GF-D8 (cell line): ENCODE measurements at regions not wholly inside any gene's neighbourhood (a gene's known extent, or its start where the extent isn't known, plus 50 kb on each side); places are given as distances from the start of the nearest gene placed in this dataset.
"Not testable (repeated sequence)": the region's sequence is repeated elsewhere in the genome, so short reads cannot be mapped to it uniquely, and the experiment has no call there.

Experiments used
- DNase-seq: peaks from one replicate; lab custom pipeline; 2025; lab: John Stamatoyannopoulos, UW

DNA sequence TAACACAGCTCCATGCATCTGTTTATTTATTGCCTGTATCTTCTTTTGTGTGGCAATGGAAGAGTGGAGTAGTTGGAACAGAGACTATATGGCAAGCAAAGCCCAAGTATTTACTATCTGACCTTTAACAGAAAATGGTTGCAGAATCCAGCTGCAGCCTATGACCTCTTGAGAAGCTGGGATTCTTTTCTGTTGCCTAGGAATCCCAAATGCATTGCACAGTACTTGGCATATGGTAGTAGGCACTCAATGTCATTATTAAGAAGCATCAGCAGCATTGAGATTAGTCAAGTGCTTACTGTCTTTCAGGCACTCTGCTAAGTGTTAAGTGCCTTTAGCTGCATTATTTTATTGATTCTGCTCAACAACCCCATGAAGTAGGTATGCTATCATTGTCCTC is 331.6 kb downstream of the CCDC85A start:
- DNase-seq, result no peak

DNA sequence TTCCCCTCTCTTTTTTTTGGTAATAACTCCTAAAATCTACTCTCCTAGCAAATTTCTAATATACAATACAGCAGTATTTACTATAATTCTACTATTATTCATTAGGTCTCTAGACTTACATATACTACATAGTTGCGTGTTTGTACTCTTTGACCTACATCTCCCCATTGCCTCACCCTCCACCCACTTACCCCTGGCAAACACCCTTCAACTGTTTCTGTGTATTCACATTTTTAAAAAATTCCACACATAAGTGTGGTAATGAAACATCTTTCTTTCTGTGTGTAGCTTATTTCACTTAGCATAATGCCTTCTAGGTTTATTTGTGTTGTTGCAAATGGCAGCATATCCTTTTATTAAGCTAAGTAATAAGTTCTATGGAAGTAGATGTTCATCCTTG is 336.0 kb downstream of the CCDC85A start:
- DNase-seq, result no peak

DNA sequence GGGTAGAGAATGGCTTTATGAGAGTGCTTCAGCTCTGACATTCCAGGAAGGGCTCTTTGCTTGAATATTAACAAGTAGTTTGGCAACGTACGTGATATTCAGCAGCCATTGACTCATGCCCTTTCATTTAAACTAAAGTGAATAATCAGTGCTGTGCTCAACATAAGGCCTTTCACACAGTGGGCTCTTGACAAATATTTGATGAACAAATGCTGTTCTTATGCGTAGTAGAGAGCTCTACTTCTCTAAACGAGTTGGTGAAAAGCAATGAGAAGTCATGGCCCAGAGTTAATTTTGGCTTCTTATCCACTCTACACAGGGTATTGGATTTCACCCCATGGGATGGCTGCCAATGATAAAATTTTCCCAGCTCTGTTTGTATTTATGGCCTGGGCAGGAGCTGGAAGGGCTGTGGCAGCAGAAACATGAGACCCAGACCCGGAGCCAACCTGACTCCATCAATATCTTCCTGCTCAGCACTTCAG is 338.9 kb downstream of the CCDC85A start:
- no peak for DNase-seq

DNA sequence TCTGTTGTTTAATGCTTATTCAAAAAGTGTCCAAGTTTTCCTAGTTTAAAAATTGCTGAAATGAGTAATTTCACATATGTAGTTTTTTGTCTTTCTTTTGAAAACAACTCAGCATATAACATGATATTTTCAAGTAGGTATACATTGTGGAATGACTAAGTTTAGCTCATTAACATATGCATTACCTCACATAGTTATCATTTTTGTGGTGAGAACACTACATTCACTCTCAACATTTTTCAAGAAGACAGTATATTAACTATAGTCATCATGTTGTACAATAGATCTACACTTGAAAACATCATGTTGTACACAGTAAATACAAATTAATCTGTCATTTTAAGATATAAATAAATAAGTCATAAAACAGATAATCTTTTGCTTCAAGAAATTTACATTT is 340.0 kb downstream of the CCDC85A start:
- DNase-seq, result no peak

DNA sequence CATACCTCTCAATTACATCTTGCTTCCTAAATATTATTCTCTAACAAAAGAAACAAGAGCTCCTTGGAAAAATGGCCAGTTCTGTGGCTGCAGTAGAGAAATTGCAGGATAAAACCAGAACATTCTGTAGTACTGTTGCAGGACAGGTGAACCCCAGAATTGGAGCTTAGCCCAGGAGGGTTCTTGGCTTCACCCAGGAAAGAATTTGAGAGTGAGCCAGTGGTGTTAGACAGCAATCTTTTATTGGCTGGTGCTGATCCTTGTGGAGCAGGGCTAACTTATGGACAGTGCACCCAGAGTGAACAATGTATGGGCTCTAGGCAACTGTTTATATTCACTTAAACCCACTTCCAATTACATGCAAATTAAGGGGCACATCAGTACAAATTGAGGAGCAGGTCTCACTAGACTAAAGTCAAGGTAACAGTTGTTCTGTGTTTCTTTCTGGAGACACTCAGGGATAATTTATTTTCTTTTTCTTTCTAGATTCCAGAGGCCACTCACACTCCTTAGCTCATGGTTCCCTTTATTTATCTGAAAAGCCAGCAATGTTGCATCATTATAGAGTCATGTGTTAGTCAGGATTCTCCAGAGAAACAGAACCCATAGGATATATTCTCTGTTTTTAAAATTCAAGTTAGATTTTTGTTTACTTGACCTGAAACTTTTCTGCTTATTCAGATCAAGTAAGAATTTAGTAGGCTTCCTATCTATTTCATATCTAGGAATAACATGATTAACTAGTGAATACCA is 348.1 kb downstream of the CCDC85A start:
- no peak for DNase-seq

DNA sequence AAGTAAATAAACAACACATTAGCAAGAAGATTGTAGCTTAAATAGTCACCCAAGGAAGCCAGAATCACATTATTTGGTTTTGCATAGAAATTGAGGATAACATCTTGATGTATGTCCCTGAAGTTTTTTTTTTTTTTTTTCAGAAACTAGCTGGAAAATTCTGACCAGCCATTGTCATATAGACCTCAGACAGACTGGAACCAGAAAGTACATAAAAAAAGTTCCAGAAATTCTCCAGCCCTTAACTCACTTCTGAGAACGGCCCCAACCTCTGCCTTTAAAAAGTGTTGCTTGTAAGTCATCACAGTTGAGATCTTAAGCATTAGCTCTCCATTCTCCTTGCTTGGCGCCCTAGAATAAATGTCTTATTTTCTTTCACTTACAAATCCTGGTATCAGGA is 350.5 kb downstream of the CCDC85A start:
- DNase-seq, result no peak

DNA sequence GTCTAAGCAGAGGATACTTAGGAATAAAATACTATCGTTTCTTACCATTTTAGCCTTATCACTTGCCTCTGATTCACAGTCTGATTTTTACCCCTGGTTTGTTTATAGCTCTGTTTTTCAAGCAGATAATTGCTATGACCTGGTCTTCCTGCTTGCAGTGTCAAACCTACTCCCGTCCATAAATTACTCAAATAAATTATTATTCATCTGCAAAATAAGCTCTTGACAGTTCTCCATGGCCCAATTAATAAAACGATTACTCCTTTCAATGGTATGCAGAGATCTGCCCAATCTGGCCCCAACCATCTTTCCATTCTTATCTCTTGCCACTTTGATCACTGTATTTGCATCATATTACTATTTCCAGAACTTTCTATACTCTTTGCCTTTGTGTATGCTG is 354.0 kb downstream of the CCDC85A start:
- DNase-seq, result no peak

DNA sequence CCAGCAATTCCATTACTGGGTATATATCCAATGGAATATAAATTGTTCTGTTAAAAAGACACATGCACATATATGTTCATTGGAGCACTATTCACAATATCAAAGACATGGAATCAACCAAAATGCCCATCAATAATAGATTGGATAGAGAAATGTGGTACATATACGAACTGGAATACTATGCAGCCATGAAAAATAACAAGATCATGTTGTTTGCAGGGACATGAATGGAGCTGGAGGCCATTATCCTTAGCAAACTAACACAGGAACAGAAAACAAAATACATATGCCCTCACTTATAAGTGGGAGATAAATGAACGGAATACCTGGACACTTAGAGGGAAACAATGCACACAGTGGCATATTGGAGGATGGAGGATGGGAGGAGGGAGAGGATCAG is 355.8 kb downstream of the CCDC85A start:
- DNase-seq, result no peak

DNA sequence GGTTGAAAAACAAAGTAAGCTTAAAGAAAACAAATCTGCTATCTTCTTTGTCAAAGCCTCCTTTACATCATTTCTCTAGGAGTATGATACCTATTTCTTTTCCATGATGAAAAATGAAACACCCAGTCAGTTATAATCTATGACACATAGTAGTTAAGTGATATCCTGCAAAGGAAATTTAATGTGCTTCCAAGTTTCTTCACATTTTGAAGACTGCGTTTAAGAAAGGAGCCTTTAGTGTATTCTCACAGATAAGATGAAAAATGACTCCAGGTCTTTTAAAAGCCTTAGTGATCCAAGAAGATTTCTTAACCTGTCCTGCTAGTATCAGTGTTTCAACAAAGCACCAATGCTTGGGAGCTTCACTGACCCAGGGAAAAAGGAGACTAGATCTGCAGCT is 356.7 kb downstream of the CCDC85A start:
- DNase-seq, result no peak

DNA sequence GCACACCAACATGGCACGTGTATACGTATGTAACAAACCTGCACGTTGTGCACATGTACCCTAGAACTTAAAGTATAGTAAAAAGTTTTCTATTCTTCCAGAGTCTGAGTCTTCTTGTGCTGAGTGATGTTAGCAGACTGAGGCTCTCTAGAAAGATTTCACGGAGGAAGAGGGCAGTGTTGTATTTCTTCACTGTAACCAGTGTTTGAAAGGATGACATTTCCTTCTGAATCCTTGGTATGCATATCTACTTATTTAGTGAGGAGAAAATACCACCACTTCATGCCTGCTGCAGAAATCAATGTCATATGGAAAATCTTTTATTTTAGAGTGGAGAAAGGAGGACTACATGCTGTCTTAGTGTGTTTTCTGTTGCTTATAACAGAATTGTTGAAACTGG is 357.1 kb downstream of the CCDC85A start:
- DNase-seq, result no peak

DNA sequence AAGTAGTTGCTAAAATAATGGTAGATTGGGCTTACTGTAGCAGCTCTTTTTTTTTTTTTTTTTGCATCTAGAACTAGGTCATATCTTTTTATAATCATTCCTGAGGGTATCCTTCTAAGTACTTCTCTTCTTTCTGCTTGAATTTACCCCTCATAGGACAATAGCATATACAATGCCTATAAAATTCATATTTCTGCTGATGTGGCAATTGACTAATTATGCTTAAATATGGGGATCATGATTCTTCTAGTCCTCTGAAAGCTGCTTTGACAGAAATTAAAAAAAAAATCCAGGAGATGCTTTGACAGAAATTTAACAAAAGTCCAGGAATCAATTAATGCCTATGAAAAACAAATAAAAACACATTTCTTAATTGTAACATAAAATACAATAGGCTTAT is 358.4 kb downstream of the CCDC85A start:
- DNase-seq, result no peak

DNA sequence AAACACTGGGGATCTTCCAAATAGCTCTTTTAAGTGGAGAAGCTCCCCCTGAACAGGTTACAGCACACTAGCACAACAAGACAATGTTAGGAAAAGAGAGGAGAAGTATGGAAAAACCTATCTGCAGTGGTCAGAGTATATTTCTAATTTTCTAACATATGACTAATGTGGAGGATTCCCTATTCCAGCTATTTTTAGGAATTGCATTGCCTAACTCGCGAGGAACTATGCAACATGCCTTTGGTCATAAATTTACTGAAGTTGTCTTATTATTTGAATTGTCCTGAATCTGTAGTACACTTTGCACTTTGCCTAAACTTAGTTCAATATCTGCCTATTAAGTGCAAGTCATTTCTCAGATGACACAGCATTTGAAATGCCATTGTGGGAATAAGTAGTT is 381.4 kb downstream of the CCDC85A start:
- no peak for DNase-seq

DNA sequence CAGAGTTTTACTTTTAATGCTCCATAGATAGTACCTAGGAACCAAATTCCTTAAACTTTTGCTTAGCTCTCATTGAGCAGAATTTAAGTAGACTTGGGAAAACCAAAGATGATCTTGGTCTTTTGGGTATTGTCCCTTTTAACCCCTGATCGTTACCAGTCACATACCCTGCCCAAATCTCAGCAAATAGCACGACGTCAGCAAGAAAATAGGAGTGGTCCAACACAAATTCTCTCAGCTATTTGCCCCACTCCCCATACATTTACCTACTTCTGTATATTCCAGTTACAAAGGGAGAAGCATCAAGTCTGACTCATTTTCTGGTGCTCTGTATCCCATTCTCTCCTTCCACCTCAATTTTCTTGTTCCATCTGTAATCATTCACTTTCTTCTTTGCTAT is 387.3 kb downstream of the CCDC85A start:
- DNase-seq, result no peak

DNA sequence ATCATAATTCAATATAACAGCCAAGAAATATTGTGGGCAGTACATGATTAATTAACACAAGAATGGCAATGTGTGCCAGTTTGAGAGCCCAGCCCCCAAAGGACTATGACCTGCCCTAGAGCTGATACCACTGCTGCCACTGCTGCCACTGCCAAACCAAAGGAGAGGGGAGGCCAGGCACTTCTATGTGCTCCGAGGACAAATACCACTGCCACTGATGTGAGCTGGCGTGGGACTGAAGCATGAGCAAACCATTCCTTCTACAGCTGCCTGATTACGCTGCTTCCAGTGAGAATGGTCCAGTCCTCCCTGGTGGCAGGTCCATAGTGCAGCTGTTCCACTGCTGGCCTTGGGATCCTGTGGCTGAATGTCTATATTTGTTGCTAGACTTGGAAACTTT is 392.2 kb downstream of the CCDC85A start:
- no peak for DNase-seq

DNA sequence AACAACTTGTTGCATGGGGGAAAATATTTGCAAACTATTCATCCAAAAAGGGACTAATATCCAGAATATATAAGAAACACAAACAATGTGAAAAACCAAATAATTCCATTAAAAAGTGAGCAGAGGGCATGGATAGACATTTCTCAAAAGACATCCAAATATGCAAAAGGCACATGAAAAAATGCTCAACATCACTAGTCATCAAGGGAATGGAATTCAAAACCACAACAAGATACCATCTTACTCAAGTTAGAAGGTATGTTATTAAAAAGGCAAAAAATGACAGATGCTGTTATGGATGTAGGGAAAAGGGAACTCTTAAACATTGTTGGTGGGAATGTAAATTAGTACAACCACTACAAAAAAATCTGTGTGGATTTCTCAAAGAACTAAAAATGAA is 396.5 kb downstream of the CCDC85A start:
- no peak for DNase-seq

DNA sequence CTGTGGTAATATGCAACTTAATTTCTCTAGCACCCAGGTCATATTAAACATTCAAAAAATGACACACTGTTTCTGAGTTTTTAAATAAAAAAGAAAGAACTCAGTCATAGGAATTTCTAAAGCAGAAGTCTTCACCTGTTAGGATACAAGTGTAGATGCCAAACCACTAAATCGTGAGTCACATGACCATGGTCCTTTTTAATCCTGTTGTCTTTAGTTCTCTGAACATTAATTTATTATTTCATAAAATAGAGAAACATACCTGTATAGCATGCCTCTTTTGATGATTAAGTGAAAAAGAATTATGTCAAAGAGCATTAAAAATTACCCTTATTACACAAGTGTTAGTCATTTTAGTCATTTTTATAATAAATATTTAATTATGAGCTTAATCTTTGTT is 398.8 kb downstream of the CCDC85A start:
- DNase-seq, result no peak

DNA sequence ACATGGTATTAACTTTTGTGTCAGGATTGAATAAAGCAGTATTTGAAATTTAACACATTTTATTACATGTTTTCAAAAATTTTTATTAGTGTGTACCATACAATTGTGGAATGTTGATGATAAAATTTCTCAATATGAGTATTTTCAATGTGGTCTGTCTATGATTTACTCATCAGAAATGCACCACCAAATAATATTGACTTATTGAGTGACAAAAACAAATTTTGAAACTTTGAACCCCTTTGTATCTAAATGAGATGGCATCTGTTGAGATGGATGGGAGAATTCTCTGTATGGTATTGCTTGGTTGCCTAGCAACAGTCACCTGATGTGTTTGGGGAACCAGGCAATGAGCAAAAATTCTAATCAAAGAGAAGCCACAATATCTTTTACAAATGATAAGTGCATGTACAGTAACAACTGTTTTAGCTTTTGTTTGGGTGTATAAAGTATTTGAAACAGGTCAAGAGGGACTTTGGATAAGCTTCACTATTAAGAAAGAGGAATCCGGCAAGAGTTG is 400.1 kb downstream of the CCDC85A start:
- no peak for DNase-seq

DNA sequence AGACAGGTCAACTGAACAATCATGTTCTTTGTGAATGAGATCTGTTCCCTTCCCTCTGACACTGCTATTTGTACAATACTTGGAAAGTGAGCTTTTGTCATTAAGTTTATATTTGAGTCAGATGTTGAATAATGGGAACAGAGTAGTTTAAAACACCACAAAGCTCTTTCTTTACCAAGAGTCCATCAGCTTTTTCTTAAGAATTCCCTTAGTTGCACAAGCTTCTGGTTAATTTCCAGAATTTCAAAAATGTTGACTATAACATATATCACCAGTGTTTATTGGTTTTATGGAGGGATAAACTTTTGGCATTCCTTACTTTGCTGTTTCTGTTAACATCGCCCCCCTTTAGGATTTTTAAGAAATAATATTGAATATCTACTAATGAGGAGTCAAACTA is 403.7 kb downstream of the CCDC85A start:
- DNase-seq, result no peak

DNA sequence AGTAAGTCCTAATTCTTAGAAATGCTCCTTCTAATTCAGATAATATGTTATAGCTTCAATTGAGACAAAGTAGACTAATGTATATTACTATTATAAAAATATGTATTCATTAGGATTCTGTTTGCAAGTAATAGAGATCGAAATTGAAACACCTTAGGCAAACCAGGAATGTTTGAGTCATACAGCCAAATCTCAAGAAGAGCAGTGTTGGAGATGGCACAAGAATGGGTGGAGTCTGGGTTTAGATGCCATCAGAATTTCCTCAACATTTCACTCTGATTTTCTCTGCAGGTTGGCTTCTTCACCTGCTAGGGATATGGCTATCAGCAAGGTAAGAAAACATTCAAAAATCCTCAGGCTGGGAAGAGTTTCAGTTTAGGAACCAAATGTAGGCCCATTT is 405.4 kb downstream of the CCDC85A start:
- no peak for DNase-seq

DNA sequence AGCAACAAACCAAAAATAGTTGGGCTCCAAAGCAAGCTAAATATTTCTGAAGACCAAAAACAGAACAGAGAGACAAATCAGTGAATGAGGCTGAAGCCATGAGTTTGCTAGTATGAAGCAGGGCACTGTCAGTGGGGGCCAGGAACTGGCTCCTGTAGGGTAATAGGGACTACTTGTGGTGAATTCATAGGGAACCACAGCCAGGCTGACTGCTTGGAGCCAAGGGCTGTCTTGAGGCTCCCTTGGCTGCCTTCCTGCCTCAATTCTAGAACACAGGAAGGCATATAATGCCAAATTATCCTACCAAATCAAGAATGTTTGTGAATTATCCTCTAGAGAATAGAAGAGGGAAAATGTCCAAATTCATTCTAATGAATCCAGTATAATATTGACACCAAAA is 406.0 kb downstream of the CCDC85A start:
- no peak for DNase-seq

DNA sequence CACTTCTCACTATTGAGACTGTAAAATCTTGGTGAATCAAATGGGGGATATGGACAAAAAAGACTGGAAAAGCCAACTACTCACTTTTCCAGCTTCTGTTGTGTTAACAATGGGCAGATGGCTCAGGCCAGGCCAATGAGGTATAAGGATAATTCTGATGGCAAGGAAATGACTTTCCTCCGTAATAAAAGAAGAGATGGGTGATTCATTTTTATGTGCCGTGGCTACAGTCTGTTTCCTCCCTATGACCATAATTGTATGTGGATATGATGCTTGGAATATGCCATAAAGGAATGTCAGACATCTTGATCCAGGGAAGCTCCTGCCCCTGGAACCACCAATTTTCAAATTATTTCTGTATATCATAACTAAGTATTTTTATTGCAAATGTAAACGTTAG is 406.8 kb downstream of the CCDC85A start:
- DNase-seq, result no peak

DNA sequence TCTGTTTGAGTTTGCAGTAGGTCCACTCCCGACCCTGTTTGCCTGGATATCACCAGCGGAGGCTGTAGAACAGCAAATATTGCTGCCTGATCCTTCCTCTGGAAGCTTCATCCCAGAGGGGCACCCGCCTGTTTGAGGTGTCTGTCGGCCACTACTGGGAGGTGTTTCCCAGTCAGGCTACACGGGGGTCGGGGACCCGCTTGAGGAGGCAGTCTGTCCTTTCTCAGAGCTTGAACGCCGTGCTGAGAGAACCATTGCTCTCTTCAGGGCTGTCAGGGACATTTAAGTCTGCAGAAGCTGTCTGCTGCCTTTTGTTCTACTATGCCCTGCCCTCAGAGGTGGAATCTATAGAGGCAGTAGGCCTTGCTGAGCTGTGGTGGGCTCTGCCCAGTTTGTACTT is 422.3 kb downstream of the CCDC85A start:
- not testable (repeated sequence) for DNase-seq

DNA sequence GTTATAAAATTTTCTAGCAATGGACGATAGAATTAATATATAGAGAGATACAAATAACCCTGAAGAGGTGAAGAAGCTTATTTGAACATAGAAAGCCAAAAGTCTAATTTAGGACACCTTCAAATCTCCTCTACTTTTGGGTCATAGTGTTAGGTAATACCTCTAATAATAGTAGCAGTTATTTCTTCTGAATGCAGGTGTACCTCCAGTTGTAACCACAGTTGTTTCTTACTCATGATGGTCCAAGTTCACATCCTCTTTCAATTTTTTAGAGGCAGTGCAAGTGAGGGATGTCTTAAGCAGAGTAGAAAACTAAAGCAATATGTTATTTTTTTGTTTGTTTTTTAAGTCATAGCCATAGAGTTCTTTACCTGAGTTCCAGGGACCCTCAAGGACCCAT is 429.5 kb downstream of the CCDC85A start:
- DNase-seq, result no peak

DNA sequence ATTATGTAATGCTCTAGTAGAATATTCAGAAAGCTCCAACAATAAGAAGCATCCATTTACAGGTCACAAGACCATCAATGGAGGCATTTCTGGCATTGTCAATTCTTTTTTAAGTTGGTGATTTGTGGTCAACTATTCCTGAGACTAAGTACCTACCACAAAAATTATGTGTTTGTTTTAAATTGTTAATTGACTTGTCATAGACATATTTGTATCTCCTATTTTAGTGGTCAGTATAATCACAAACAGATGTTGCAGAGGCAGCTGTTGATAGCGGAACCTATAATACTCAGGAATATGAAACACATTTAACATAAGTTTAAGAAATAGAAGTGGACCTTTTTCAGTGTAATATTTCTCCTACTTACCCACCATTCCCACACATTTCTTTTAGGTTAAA is 430.1 kb downstream of the CCDC85A start:
- no peak for DNase-seq
